ENCODE measurements at regions not wholly inside any gene's neighbourhood (a gene's known extent, or its start where the extent isn't known, plus 50 kb on each side); places are given as distances from the start of the nearest gene placed in this dataset.

GRCh38 chr15:57780471-57780870 lies 74.0 kb downstream of the POLR2M start:
- DNase-seq (ENCODE audit: low read depth) = no peak
- H3K4me3 ChIP-seq (ENCODE audit: control insufficient read depth, low read depth, low read length) = no peak overlapping the region
- TF ChIP-seq, protein P1, sequence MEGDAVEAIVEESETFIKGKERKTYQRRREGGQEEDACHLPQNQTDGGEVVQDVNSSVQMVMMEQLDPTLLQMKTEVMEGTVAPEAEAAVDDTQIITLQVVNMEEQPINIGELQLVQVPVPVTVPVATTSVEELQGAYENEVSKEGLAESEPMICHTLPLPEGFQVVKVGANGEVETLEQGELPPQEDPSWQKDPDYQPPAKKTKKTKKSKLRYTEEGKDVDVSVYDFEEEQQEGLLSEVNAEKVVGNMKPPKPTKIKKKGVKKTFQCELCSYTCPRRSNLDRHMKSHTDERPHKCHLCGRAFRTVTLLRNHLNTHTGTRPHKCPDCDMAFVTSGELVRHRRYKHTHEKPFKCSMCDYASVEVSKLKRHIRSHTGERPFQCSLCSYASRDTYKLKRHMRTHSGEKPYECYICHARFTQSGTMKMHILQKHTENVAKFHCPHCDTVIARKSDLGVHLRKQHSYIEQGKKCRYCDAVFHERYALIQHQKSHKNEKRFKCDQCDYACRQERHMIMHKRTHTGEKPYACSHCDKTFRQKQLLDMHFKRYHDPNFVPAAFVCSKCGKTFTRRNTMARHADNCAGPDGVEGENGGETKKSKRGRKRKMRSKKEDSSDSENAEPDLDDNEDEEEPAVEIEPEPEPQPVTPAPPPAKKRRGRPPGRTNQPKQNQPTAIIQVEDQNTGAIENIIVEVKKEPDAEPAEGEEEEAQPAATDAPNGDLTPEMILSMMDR (IDR thresholded peaks at IDR 0.05; ENCODE audit: control insufficient read depth, insufficient read depth, low read depth, low read length, missing control alignments) = no peak

GRCh38 chr15:57782731-57783130 lies 76.2 kb downstream of the POLR2M start:
- no peak for DNase-seq (ENCODE audit: low read depth)
- H3K4me3 ChIP-seq (ENCODE audit: control insufficient read depth, low read depth, low read length) = no peak overlapping the region
- TF ChIP-seq, protein P1 (IDR thresholded peaks at IDR 0.05; ENCODE audit: control insufficient read depth, insufficient read depth, low read depth, low read length, missing control alignments) = no peak

DNA sequence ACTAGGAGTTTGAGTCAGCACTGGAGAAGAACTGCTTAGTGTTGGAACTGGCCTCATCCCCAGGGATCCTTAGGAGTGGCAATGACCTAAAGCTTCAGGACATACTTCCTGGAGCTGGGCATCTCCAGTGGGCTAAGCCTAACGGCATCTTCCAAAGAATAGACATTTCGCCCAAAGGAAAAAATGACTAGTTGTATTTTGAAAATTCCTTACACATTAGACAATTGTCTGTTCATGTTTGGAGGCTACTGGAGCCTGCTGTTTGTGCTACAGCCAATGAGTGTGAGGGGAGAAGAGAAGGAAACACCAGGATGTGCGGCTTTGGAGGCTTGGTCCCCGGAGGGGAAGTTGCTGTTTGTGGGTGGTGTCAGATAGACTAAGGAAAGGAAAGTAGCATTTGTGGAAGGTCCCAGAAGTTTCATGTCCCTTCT lies 77.6 kb downstream of the POLR2M start:
- H3K4me3 ChIP-seq (ENCODE audit: control insufficient read depth, low read depth, low read length) = no peak overlapping the region
- TF ChIP-seq, protein P1 (IDR thresholded peaks at IDR 0.05; ENCODE audit: control insufficient read depth, insufficient read depth, low read depth, low read length, missing control alignments) = no peak
- DNase-seq (ENCODE audit: low read depth) = peak; percentile 41

GRCh38 chr15:57785039-57785438 lies 78.5 kb downstream of the POLR2M start:
- TF ChIP-seq, protein P1 (IDR thresholded peaks at IDR 0.05; ENCODE audit: control insufficient read depth, insufficient read depth, low read depth, low read length, missing control alignments) = no peak
- no peak overlapping the region for H3K4me3 ChIP-seq (ENCODE audit: control insufficient read depth, low read depth, low read length)
- no peak for DNase-seq (ENCODE audit: low read depth)

DNA sequence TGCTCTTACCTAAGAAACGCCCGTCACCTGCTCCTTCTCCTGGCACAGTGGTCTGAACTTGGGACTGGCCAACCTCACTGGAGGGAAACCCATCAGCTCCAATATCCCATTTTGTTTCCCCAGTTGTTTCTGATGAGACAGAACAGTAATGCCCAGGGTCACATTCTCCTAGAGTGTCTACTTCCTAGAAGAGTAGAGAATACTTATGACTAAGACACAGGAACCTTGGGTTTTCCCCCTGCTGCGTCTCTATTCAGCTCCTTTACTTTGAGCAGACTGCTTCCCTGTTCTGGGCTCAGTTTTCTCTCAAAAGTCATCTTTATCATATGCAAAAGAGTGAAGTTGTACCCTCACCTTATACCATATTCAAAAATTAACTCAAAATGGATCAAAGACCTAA lies 79.4 kb downstream of the POLR2M start:
- H3K4me3 ChIP-seq (ENCODE audit: control insufficient read depth, low read depth, low read length) = no peak overlapping the region
- DNase-seq (ENCODE audit: low read depth) = no peak
- TF ChIP-seq, protein P1 (IDR thresholded peaks at IDR 0.05; ENCODE audit: control insufficient read depth, insufficient read depth, low read depth, low read length, missing control alignments) = no peak

DNA sequence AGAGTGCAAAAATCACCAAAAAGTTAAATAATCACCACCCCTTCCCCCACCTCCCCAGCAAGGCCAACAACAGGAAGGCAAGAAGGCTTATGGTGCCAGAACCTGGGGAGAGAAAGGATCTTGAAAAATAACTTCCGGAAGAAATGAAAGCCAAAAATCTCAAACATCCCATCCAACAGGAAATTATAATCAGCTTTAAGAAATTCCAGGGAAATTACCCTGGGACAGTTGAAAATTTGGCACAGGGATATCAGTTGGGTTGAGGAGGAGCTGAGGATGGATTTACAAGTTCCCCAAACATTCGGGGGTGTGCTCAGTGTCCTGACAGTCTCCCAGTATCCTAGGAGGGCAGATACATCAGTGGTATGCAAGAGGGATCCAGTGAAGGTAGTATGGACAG lies 82.7 kb downstream of the POLR2M start:
- TF ChIP-seq, protein P1 (IDR thresholded peaks at IDR 0.05; ENCODE audit: control insufficient read depth, insufficient read depth, low read depth, low read length, missing control alignments) = no peak
- no peak overlapping the region for H3K4me3 ChIP-seq (ENCODE audit: control insufficient read depth, low read depth, low read length)
- no peak for DNase-seq (ENCODE audit: low read depth)
